WERI-Rb-1 (cell line): ENCODE measurements at regions not wholly inside any gene's neighbourhood (a gene's known extent, or its start where the extent isn't known, plus 50 kb on each side); places are given as distances from the start of the nearest gene placed in this dataset.

Source experiments
- DNase-seq: peaks from one replicate; pipeline ENCODE4 v3.0.0-alpha.2; 2020
- H3K27ac ChIP-seq: fragments of 250-450 bp; sonication (Bioruptor Pico); 2 replicates; pipeline ENCODE4 v1.5.1; 2020; ENCODE audit warnings: mild to moderate bottlenecking, moderate library complexity
- H3K27me3 ChIP-seq: fragments of 250-450 bp; sonication (Bioruptor Pico); 2 replicates; pipeline ENCODE4 v1.5.1; 2021; ENCODE audit warnings: mild to moderate bottlenecking, low read depth, moderate library complexity; ENCODE audit not compliant: insufficient read depth, severe bottlenecking
- H3K36me3 ChIP-seq: fragments of 250-450 bp; sonication (Bioruptor Pico); 2 replicates; pipeline ENCODE4 v1.5.1; 2020; ENCODE audit warnings: mild to moderate bottlenecking, moderate library complexity
- H3K4me3 ChIP-seq: 2 replicates; pipeline ENCODE4 v1.5.1; 2011; ENCODE audit warnings: low read depth, mild to moderate bottlenecking, control low read depth, low read length
- H3K9me3 ChIP-seq: fragments of 250-450 bp; sonication (Bioruptor Pico); 2 replicates; pipeline ENCODE4 v1.5.1; 2021; ENCODE audit warnings: mild to moderate bottlenecking, moderate library complexity; ENCODE audit not compliant: severe bottlenecking
- CTCF ChIP-seq: IDR thresholded peaks from 2 replicates; pipeline ENCODE4 v1.5.1; 2011; ENCODE audit warnings: low read depth, mild to moderate bottlenecking, control low read depth, inconsistent platforms, low read length

- Histone ChIP-seq H3K27ac (no peak overlapping the region), H3K4me3 (no peak overlapping the region), H3K27me3 (no peaks in the 10 kb centered on the region), H3K36me3 (no peaks in the 10 kb centered on the region), H3K9me3 (no peaks in the 10 kb centered on the region)
- TF ChIP-seq CTCF: no peak
- no peak for DNase-seq
Measured at GRCh38 chr7:108997480-108997879, 427.8 kb downstream of the DNAJB9 start.

GRCh38 chr7:109003742-109004141 lies 434.1 kb downstream of the DNAJB9 start:
- Histone ChIP-seq H3K27ac (no peak overlapping the region), H3K27me3 (no peaks in the 10 kb centered on the region), H3K36me3 (no peaks in the 10 kb centered on the region), H3K9me3 (no peaks in the 10 kb centered on the region), H3K4me3 (no peak overlapping the region)
- DNase-seq: no peak
- no peak for TF ChIP-seq CTCF

- no peak overlapping the region for H3K27ac ChIP-seq
- no peaks in the 10 kb centered on the region for H3K36me3 ChIP-seq
- no peaks in the 10 kb centered on the region for H3K9me3 ChIP-seq
- H3K27me3 ChIP-seq: no peaks in the 10 kb centered on the region
- H3K4me3 ChIP-seq: no peak overlapping the region
- no peak for DNase-seq
- no peak for TF ChIP-seq CTCF
Measured at GRCh38 chr7:109009636-109010035, 440.0 kb downstream of the DNAJB9 start.

DNA sequence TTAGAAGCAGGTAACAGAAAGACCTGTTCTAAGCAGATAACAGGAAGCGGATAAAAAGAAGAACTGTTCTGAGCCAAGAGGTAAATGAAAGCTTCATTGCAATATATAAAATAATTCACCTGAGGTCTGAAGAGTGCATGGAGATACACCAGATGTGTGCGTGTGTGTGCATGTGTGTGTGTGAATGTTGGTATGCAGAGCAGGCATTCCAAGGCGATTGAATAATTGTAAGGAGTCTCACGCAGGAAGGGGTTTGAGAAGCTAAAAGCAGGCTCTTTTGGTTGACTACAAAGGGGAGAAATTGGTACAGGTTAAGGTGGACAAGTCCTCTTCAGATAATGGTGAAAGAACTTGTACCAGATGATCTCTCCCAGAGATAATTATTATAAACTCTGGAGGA lies 450.6 kb downstream of the DNAJB9 start:
- H3K4me3 ChIP-seq: no peak overlapping the region
- no peak for TF ChIP-seq CTCF
- DNase-seq: no peak

GRCh38 chr7:109021390-109021789 lies 451.7 kb downstream of the DNAJB9 start:
- no peaks in the 10 kb centered on the region for H3K9me3 ChIP-seq
- TF ChIP-seq CTCF: no peak
- H3K27ac ChIP-seq: no peak overlapping the region
- H3K4me3 ChIP-seq: no peak overlapping the region
- H3K36me3 ChIP-seq: no peaks in the 10 kb centered on the region
- DNase-seq: no peak
- H3K27me3 ChIP-seq: no peaks in the 10 kb centered on the region

More for the DNA sequence above, 450.6 kb downstream of the DNAJB9 start:
- Histone ChIP-seq H3K36me3 (no peaks in the 10 kb centered on the region), H3K9me3 (no peaks in the 10 kb centered on the region), H3K27ac (no peak overlapping the region), H3K27me3 (no peaks in the 10 kb centered on the region)

GRCh38 chr7:109029866-109030265 lies 460.2 kb downstream of the DNAJB9 start:
- DNase-seq: no peak
- no peak for TF ChIP-seq CTCF
- Histone ChIP-seq H3K4me3 (no peak overlapping the region), H3K9me3 (no peaks in the 10 kb centered on the region), H3K27ac (no peak overlapping the region), H3K27me3 (no peaks in the 10 kb centered on the region), H3K36me3 (no peaks in the 10 kb centered on the region)
